Cardiac fibroblast (primary cell): ENCODE measurements at regions not wholly inside any gene's neighbourhood (a gene's known extent, or its start where the extent isn't known, plus 50 kb on each side); places are given as distances from the start of the nearest gene placed in this dataset.
A peak's percentile ranks its signal among the peaks of the same experiment; 100 is the strongest.

Experiments
- DNase-seq, 2 donors: peaks; one replicate each; pipeline versions ENCODE4 v3.0.0 to v3.0.0-alpha.2; 2010; ENCODE audit warnings: low read depth in 2 of 2
- H3K4me3 ChIP-seq, 2 donors: replicated peaks in 1 of 2; 1 replicate in 1 of 2; 2 replicates in 1 of 2; pipeline ENCODE4 v1.5.1; 2011; ENCODE audit warnings: low read depth in 2 of 2, low read length in 2 of 2, mild to moderate bottlenecking in 2 of 2, moderate library complexity in 1 of 2
- CTCF ChIP-seq: IDR thresholded peaks from one replicate; pipeline ENCODE4 v1.5.1; 2011; ENCODE audit warnings: low read depth, mild to moderate bottlenecking, low read length, inconsistent platforms

- peak in 1 of 2 donors; percentile 17 for DNase-seq
- no peak for TF ChIP-seq CTCF
- H3K4me3 ChIP-seq, result no peak overlapping the region
Measured at GRCh38 chr12:78683031-78683430, 181.5 kb upstream of the SYT1 start.

- no peak for TF ChIP-seq CTCF
- no peak overlapping the region for H3K4me3 ChIP-seq
- DNase-seq, result no peak
Measured at GRCh38 chr12:78683626-78684025, 180.9 kb upstream of the SYT1 start.

GRCh38 chr12:78684419-78684818, 180.2 kb upstream of the SYT1 start:
- no peak for TF ChIP-seq CTCF
- H3K4me3 ChIP-seq, result no peak overlapping the region
- no peak for DNase-seq

- no peak for DNase-seq
- no peak for TF ChIP-seq CTCF
- no peak overlapping the region for H3K4me3 ChIP-seq
Measured at GRCh38 chr12:78695749-78696148, 168.8 kb upstream of the SYT1 start.

GRCh38 chr12:78696267-78696666, 168.3 kb upstream of the SYT1 start:
- no peak for TF ChIP-seq CTCF
- no peak for DNase-seq
- no peak overlapping the region for H3K4me3 ChIP-seq

GRCh38 chr12:78697817-78698415, 166.7 kb upstream of the SYT1 start:
- no peak for TF ChIP-seq CTCF
- H3K4me3 ChIP-seq, result no peak overlapping the region
- peak in 1 of 2 donors; percentile 64 for DNase-seq

- peak in 1 of 2 donors; percentile 73 for DNase-seq
- TF ChIP-seq CTCF, result no peak
- no peak overlapping the region for H3K4me3 ChIP-seq
Measured at GRCh38 chr12:78698747-78699146, 165.8 kb upstream of the SYT1 start.
